Daoy (cell line): ENCODE measurements at regions not wholly inside any gene's neighbourhood (a gene's known extent, or its start where the extent isn't known, plus 50 kb on each side); places are given as distances from the start of the nearest gene placed in this dataset.
"Not testable (repeated sequence)": the region's sequence is repeated elsewhere in the genome, so short reads cannot be mapped to it uniquely, and the experiment has no call there.

ENCODE experiments used
- DNase-seq: peaks from one replicate; pipeline ENCODE4 v3.0.0-alpha.2; 2015; ENCODE audit warnings: low read depth

DNA sequence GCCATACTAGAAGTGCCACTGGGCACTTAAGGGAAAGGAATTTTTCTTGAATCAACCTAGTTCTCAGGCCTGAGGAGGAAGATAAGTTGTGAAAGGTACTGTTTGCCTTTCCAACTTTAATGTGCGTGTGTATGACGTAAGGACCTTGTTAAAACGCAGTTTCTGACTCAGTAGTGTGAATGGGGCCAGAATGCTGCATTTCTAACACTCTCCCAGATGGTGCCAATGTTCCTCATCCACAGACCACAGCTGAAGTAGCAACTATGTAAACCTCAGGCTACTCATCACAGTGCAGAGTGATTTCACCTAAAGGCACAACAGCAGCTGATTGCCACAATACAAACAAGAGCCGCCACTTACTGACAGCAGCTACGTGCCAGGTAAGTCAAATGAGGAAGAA, 103.6 kb downstream of the OTOL1 start:
- DNase-seq: no peak

DNA sequence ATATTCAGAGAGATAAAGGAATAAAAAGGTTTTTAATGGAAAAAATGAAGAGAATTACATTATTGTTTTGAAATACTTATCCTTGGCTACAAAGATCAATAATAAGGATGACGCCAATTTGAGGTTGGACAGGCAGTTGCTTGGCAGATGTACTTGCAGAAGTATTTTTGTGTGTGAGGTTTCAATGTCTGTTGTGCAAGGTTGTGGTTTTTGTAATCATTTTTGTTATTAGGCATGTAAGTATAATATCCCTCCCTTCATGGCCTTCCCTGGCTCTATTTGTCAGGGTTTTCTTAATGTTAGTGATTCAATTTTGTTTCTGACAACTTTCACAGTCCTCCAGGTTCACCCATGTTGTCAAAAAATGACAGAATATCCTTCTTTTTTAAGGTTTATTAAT, 105.9 kb downstream of the OTOL1 start:
- DNase-seq: no peak

DNA sequence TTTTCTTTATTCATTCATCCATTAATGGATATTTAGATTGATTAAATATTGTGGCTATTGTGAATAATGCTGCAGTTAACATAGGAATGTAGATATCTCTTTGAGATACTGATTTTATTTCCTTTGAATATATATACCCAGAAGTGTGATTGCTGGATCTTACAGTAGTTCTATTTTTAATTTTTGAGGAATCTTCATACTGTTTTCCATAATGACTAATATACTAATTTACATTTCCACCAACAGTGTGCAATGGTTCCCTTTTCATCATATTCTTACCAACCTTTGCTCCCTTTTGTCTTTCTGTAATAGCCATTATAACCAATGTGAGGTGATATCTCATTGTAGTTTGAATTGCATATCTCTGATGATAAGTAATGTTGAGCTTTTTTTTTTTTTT, 106.3 kb downstream of the OTOL1 start:
- no peak for DNase-seq

DNA sequence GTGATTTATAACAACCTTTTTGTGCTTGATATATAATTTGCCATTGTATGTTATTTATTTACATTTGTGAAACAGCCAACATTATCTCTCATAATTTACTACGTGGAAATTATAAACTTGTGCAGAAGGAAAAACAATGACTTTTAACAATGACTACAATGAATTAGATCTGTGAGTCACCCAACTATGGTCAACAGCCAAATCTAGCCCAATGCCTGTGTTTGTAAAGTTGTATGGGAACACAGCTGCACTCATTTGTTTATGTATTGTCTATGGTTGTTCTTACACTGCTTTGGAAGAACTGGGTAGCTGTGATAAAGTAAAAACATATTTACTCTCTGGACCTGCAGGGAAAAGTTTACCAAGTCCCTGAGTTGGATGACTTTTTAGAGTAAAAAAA, 110.4 kb downstream of the OTOL1 start:
- DNase-seq: no peak

DNA sequence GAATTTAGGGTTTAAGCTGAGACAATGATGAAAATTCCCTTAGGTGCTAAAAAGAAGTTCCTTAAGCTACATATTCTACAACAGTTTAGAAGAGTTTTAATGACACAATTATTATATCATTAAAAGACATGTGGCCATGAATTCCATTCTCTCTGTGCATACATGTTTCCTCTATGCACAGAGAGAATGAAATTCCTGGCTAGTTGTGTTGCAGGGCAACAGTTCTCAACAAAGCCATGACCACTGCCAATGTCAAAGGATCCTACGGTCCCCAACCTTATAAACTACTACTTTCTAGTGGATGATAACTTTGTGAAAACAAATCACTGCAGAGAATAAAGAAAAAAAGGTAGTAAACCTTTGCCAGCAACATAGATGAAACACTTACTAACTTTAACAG, 122.7 kb downstream of the OTOL1 start:
- no peak for DNase-seq

DNA sequence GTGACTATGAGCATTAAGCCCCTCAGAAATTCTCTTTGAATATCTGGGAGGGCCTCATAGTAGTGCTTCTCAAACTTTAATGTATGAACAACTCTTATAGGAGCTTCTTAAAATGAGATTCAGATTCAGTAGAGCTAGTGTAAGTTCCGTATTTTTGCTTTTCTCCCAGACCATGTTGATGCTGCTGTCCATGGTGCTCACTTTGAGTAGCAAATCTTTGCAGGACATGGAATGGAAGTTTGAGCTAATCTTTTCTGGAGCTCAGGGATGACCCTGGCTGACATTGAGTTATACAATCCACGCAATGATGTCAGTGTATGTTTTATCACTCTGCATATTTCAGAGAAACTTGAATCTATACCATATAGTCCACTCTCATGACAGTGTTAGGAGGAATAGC, 134.2 kb downstream of the OTOL1 start:
- no peak for DNase-seq

DNA sequence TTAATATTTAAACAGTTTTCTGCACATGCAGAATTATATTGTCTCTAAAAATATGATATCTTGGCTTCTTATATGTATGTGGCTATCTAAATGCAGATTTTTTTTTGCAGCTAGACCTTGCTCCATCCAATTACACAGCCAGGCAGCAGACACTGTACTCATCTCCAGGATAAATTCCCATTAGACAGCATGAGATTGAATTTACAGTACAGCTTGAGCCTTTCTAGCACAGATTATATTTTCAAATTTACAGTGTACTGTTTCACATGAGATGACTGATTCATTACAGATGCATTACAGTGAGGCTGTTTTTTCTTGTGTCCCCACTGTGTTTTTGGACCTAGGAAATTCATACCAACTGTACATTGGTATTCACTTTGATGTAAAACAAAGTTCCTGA, 134.9 kb downstream of the OTOL1 start:
- DNase-seq: no peak

DNA sequence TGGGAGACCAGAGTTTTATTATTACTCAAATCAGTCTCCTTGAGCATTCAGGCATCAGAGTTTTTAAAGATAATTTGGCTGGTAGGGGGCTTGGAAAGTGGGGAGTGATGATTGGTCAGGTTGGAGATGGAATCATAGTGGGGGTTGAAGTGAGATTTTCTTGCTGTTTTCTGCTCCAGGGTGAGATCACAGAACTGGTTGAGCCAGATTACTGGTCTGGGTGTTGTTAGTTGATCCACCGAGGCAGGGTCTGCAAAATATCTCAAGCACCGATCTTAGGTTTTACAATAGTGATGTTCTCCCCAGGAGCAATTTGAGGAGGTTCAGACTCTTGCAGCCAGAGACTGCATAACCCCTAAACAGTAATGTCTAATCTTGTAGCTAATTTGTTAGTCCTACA, 141.0 kb downstream of the OTOL1 start:
- no peak for DNase-seq

DNA sequence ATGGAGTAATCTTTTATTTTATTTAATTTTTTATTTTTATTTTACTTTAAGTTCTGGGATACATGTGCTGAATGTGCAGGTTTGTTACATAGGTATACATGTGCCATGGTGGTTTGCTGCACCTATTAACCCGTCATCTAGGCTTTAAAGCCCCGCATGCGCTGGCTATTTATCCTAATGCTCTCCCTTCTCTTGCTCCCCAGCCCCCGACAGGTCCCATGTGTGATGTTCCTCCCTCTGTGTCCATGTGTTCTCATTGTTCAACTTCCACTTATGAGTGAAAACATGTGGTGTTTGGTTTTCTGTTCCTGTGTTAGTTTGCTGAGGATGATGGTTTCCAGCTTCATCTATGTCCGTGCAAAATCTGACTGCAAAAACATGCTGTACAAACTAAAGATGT, 142.5 kb downstream of the OTOL1 start:
- not testable (repeated sequence) for DNase-seq

DNA sequence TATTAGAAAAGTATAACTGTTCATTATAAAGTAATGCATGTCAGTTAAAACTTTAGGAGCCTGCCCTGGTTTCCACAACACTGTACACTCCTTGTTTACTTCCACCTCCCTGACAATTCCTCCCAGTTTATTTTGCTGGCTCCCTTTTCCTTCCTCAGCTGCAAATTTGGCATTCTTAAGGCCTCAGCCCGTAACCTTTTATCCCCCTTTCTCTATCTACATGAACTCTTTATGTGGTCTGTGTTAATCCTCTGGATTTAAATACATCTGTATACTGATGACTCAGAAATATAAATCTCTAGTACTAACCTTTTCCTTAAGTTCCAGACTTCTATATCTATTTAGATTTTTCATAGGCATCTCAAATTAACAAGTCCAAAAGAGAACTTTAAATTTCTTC, 143.6 kb downstream of the OTOL1 start:
- no peak for DNase-seq

DNA sequence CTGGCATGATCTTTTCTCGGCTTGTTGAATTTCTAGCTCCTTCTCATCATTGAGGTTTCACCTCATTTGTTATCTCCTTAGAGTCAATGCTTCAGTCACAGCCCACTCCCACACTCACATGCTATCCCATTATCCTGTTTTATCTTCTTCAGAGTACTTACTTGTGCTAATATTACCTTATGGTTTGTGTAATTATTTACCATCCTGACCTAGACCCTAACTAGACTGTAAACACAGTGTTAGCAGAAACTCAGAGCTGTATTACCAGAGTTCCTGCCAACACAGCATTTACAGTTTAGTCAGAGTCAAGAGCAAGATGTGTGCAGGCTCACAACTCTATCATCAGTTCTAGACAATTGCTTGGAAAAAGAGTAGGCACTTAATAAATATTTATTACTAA, 144.7 kb downstream of the OTOL1 start:
- DNase-seq: no peak

DNA sequence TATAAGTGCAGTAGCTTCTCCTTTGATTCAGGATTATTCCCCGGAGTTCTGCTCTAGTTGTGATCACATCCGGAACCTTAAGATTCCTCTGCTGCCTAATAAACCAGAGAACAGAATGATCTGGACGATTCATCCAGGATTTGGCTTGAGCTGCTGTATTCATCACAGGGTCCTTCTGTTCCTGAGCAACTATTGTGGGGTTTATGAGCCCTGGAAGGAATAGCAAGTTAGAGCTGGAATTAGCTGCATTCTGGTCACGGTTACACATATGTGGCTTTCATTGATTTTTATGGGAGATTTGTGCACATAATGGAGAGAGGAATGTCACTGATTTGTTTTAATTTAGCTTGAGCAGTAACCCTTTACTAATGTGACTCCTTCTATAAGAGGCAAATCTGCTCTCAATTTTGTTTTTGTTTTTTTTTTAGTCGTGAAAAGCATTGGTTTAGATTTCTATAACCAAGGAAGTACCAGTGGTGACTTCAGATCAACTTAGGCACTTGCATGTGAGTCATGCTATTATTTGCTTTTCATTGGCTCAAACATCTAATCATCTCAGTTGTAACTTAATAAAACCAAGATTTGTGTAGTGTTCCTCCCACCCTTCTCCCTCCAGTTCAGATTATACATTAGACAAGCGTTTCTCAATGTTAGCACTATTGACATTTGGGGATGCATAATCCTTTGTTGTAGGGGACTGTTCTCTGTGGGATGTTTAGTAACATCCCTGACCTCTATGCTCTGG, 148.5 kb downstream of the OTOL1 start:
- DNase-seq: no peak

DNA sequence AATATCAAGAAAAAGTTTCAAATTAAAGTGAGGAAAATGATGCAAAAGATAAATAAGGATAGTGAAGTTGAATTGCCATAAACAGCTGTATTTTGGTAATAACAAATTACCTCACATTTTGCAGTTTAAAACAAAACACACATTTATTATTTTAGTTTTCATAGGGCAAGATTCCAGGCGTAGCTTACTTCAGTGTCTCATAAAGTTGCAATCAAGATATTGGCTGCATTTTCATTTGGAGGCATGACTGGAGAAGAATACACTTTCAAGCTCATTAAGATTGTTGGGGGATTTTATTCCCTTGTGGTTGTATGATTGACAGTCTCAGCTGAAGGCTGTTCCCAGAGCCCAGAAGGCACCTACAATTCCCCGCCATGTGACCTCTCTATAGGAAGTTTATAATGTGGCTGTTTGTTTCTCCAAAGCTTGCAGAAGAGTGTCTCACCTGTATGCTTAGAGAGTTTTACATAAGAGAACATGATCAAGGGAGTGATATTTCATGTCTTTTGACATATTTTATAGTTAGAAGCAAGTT, 151.4 kb downstream of the OTOL1 start:
- no peak for DNase-seq

DNA sequence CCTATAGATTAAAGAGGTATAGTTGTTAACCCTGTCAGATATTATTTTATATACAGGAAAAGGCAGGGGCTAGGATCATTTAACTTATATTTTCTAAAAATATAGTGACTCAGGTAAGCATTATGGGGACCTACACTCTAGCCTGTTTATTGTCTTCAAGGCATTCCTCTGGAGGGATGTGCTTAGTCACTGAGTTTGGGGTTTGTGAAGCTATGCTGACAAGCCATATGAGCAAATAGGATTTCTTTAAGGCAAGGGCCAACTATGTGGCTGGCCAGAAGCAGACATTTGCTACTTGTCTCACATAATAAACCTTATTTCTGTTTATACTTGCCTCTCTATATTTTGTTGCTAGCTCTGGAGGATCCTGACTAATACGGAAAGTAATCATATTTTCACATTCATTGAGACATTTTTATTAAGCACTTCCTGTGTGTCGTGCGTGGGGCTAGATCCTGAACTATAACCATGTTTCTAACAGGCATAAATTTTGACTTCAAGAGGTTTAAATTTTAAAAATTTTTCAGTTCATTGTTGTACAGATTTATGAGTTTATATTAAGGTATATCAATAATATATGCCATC, 153.4 kb downstream of the OTOL1 start:
- no peak for DNase-seq

DNA sequence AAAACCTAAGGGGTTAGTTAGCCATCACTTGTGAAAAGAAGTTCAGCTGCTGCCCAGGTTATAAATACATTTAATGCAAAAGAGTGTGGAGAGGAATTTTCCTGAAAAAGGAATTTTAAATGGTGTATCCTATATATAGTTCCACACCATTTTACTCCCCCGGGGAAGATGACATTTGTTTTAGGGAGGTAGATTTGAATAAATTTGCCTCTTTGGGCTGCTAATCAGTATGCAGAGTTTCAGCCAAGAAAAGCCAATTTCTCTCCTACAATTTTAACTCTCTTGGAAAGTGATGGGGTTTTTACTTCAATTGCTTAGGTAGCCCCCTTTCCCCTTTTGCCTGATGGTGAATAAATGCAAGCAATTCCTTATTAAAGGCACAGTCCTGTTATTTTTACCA, 161.2 kb downstream of the OTOL1 start:
- DNase-seq: no peak

DNA sequence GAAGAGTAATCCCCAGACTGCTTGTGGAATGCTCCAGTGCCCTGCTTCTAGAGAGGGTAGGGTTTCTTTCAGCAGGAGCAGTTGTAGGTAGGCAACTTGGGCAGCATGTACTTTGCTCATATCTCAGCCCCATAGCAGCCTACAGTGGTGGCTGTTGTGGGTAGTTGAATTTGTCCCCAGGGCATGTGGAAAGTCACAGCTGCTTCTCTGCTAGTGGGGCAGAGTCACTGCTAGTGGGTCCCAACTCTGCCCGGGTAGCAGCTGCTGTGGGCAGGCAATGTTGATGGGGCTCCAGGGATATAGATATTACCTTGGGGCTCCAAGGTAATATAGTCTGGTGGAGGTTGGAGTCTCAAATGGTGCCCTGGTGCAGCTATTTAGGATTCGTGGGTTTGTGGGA, 174.5 kb downstream of the OTOL1 start:
- DNase-seq: no peak

DNA sequence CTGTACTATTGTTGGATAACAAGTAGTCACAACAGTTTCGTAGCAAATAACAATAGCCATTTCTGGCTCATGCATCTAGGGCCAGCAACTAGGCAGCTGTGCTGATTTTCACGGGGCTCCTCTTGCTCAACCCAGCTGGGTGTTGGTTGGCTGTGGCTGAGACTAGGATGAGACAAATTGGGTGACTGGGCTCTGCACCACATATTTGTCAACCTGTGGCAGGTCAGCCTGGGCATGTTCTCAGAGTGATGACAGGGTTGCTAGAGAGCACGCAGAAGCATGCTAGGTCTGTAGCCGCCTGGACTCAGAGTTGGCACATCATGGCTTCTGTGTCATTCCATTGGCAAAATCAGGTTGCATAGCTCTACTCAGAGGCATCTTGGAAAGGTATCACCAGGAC, 175.9 kb downstream of the OTOL1 start:
- DNase-seq: no peak

DNA sequence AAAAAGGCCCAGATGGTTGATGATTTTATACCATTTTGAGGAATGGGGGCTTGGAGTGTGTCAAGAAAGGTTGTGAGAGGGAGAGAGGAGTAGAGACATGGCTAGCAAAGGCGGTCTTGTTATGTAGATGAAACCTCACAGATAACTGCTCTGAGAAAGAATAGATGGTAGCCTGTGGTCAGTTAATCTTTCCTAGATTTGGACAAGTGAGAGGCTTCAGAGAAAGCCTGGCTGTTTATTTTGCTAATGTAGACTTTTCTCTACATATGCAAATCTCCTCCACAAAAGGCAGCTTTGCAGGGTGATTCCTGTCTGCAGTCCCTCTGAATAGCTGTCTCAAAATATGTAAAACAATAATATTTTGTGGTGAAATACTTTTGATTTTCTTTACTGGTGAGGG, 177.3 kb downstream of the OTOL1 start:
- DNase-seq: no peak

DNA sequence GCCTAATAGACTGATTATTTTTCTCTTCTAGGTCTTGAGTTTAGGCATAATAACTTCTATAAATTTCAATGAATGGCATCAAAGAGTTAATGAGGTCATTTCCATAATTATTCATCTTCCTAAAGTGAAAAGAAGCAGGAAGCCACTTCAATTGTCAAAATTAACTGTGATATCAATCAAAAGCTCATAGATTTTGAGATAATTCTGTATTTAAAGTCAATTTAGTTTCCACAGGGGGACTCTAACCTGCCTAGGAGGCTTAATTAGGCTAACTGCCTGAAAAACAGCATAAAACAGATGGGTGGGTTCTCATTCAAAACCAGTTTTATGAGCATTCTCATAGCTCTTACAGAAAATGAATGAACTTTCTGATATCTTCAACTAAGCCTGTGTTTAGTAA, 177.8 kb downstream of the OTOL1 start:
- no peak for DNase-seq

DNA sequence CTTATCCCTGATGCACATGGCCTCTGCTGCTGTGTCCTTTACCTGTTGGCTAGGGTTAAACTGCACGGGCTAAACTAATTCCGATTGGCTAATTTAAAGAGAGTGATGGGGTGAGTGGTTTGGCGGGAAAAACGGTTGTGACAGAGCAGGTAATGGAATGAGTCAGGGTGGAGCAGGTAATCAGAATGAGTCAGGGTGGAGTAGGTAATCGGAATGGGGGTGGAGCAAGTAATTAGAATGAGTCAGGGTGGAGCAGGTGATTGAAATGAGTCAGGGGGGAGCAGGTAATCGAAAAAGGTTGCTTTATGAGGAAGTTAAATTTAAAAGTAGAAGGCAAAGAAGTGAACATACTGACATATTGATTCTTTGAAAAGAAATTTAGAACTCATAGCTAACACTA, 185.2 kb downstream of the OTOL1 start:
- not testable (repeated sequence) for DNase-seq

DNA sequence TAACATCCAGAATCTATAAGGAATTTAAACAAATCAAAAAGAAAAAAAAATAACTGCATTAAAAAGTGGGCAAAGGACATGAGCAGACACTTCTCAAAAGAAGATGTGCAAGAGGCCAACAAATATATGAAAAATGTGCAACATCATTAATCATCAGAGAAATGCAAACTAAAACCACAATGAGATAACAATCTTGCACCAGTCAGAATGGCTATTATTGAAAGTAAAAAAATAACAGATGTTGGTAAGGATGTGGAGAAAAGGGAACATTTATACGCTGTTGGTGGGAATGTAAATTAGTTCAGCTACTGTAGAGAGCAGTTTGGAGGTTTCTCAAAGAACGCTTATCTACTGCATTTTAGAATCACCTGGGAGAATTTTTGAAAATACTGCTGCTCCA, 186.1 kb downstream of the OTOL1 start:
- DNase-seq: no peak

DNA sequence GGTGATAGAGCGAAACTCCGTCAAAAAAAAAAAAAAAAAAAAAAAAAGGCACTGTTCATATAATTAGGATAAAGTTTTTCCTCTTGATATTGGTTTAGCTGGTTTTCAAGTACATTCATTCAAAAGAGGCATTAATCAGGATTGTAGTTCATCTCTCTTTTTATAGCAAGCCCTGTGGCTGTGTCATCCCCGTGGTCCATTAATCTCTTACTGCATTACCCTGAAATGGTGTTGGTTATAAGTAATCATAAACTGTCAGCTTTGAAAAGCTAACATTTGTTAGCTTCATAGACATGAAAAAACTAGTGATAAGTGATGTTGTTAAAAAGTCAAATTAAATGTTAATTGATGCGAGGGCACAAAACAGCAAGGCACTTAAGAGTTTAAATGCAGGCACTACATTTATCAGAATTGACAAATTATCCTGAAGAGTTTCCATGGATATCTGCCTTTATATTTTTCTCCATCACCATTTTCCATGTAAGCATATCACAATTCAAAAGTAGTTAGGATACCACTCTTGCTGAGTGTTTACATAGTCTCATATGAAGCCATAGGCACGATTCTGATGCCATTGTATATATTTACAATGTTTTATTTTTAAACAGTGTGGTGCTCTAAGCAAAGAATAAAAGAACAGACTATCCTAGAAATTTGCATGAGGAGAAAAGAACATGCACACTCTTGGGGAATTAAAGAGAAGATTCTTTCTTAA, 193.1 kb downstream of the OTOL1 start:
- DNase-seq: no peak

DNA sequence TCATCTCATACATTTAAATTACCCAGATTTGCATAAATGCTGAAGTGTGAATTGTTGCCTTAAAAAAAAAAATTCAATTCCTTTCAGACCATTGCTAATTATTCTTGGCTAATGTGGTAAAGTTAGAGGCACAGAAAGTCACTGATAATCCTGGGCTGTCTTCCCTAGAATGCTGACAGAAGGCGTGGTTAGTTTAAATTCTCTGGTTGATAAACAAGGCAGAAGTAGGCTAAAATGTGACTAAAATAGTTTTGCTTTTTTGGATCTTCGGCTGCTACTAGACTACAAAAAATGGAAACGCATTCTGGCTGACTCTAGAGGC, 193.7 kb downstream of the OTOL1 start:
- no peak for DNase-seq
